Ovary (tissue), 7 donors: ENCODE measurements at regions not wholly inside any gene's neighbourhood (a gene's known extent, or its start where the extent isn't known, plus 50 kb on each side); places are given as distances from the start of the nearest gene placed in this dataset.

Source experiments
- DNase-seq, 5 donors: peaks; one replicate each; pipeline ENCODE4 v3.0.0-alpha.2; 2019 to 2020
- H3K27ac ChIP-seq, 2 donors: fragments of 200-600 bp; one replicate each; pipeline versions ENCODE4 v1.5.1 to v1.8.0; 2019 to 2022
- H3K27me3 ChIP-seq: fragments of 200-600 bp; one replicate; pipeline ENCODE4 v1.8.0; 2022
- H3K36me3 ChIP-seq: fragments of 200-600 bp; sonication (generic); one replicate; pipeline ENCODE4 v1.5.1; 2019
- H3K4me1 ChIP-seq: one replicate; pipeline ENCODE4 v1.8.1; 2013; ENCODE audit warnings: mild to moderate bottlenecking, moderate library complexity; ENCODE audit not compliant: insufficient read depth
- H3K4me3 ChIP-seq: fragments of 200-600 bp; sonication (generic); one replicate; pipeline ENCODE4 v1.5.1; 2017
- H3K9me3 ChIP-seq, 2 donors: fragments of 200-600 bp in 1 of 2; sonication (generic) in 1 of 2; one replicate each; pipeline versions ENCODE4 v1.5.1 to v1.8.1; 2013 to 2019; ENCODE audit warnings: mild to moderate bottlenecking in 1 of 2, moderate library complexity in 1 of 2
- CTCF ChIP-seq, 3 donors: fragments of 450-650 bp in 2 of 3; fragments of 200-600 bp in 1 of 3; IDR thresholded peaks; one replicate each; pipeline versions ENCODE4 v1.5.1 to v1.8.0; 2016 to 2022; ENCODE audit warnings: antibody characterized with exemption in 3 of 3, mild to moderate bottlenecking in 1 of 3
- EP300 ChIP-seq: sonication (generic); formaldehyde crosslinking; IDR thresholded peaks from one replicate; pipeline ENCODE4 v1.6.1; 2017; ENCODE audit warnings: antibody characterized with exemption
- POLR2A ChIP-seq: fragments of 450-650 bp; IDR thresholded peaks from one replicate; pipeline ENCODE4 v1.6.1; 2017; ENCODE audit warnings: antibody characterized with exemption, mild to moderate bottlenecking, moderate library complexity
- WGBS, 3 donors: extraction: QIAGEN DNeasy Blood & Tissue Kit in 1 of 3; methylation state at CpG; one replicate each; pipeline versions ENCODE4 v1.1.5 to v1.1.7; 2013 to 2017; 5-methylcytosine and 5-hydroxymethylcytosine counted together
- intact Hi-C, 4 donors: fragments of 100-400 bp; cut with DNase I; formaldehyde crosslinking; loops; one replicate each; pipeline versions ENCODE4 v1.11.0 to v1.15.1; 2022 to 2023
- donor health status: DM: no; HTN: no; CAD: no; lungs with moderate emphysema.
- donor health status: DM: no; HTN: no; CAD: no.
- donor health status: Bipolar disorder and iron deficiency.
- donor health status: DM: no; HTN: no; CAD: no.
- donor health status: DM: yes; HTN: yes; CAD: no.

- H3K27ac ChIP-seq, result no peak overlapping the region
- no peaks in the 10 kb centered on the region for H3K4me1 ChIP-seq
- 19 to 36% (median 34%) methylated on average over 2 of the region's 2 CpGs for WGBS, 3 donors
- no peak for TF ChIP-seq CTCF (IDR thresholded peaks at IDR 0.05)
- no peak for TF ChIP-seq POLR2A
- no peak for TF ChIP-seq EP300
- no peak overlapping the region for H3K4me3 ChIP-seq
- no peaks in the 10 kb centered on the region for H3K36me3 ChIP-seq
- no peak for DNase-seq
- no peaks in the 10 kb centered on the region for H3K27me3 ChIP-seq
- no peaks in the 10 kb centered on the region for H3K9me3 ChIP-seq
- intact Hi-C loops, result no loop called here
These were observed 610.1 kb upstream of the ANKRD30A start for GRCh38 chr10:36515319-36515718.

GRCh38 chr10:36507715-36508114, 617.7 kb upstream of the ANKRD30A start:
- no peaks in the 10 kb centered on the region for H3K36me3 ChIP-seq
- no peak overlapping the region for H3K27ac ChIP-seq
- no peak for DNase-seq
- H3K9me3 ChIP-seq, result no peaks in the 10 kb centered on the region
- no peak overlapping the region for H3K4me3 ChIP-seq
- no peaks in the 10 kb centered on the region for H3K4me1 ChIP-seq
- 74 to 85% (median 84%) methylated on average over 3 of the region's 3 CpGs for WGBS, 3 donors
- no peaks in the 10 kb centered on the region for H3K27me3 ChIP-seq
- intact Hi-C loops, result no loop called here
- TF ChIP-seq CTCF (IDR thresholded peaks at IDR 0.05), result no peak
- no peak for TF ChIP-seq POLR2A
- TF ChIP-seq EP300, result no peak

- H3K27ac ChIP-seq, result no peak overlapping the region
- H3K9me3 ChIP-seq, result no peaks in the 10 kb centered on the region
- no peak overlapping the region for H3K4me3 ChIP-seq
- WGBS, 3 donors, result 62 to 67% (median 62%) methylated on average over 5 of the region's 5 CpGs
- no peaks in the 10 kb centered on the region for H3K36me3 ChIP-seq
- TF ChIP-seq EP300 (no peak), CTCF (IDR thresholded peaks at IDR 0.05) (no peak), POLR2A (no peak)
- H3K27me3 ChIP-seq, result no peaks in the 10 kb centered on the region
- H3K4me1 ChIP-seq, result no peaks in the 10 kb centered on the region
- intact Hi-C loops, result no loop called here
- DNase-seq, result no peak
These were observed 618.5 kb upstream of the ANKRD30A start for GRCh38 chr10:36506697-36507496.

- no peaks in the 10 kb centered on the region for H3K4me1 ChIP-seq
- TF ChIP-seq POLR2A (no peak), EP300 (no peak), CTCF (IDR thresholded peaks at IDR 0.05) (no peak)
- no peaks in the 10 kb centered on the region for H3K36me3 ChIP-seq
- 41 to 45% (median 45%) methylated on average over 4 of the region's 4 CpGs for WGBS, 3 donors
- DNase-seq, result no peak
- H3K27ac ChIP-seq, result no peak overlapping the region
- H3K9me3 ChIP-seq, result no peaks in the 10 kb centered on the region
- no peaks in the 10 kb centered on the region for H3K27me3 ChIP-seq
- intact Hi-C loops, result no loop called here
- no peak overlapping the region for H3K4me3 ChIP-seq
These were observed 619.1 kb upstream of the ANKRD30A start for GRCh38 chr10:36506261-36506660.
